PFSK-1 (cell line): ENCODE measurements at regions not wholly inside any gene's neighbourhood (a gene's known extent, or its start where the extent isn't known, plus 50 kb on each side); places are given as distances from the start of the nearest gene placed in this dataset.

Experiments used
- FOXP2 ChIP-seq: optimal IDR thresholded peaks from 2 replicates; pipeline ENCODE3; 2011; ENCODE audit warnings: borderline replicate concordance, control low read depth, inconsistent platforms; ENCODE audit not compliant: insufficient read depth; ENCODE audit errors: extremely low read length, extremely low read depth
- POLR2AphosphoS5 ChIP-seq: IDR thresholded peaks from 2 replicates; pipeline ENCODE4 v1.6.1; 2012; ENCODE audit warnings: low read depth, mild to moderate bottlenecking, control low read depth, low read length, moderate library complexity
- SIN3A ChIP-seq: IDR thresholded peaks from 2 replicates; pipeline ENCODE4 v1.6.1; 2012; ENCODE audit warnings: mild to moderate bottlenecking, low read length, moderate library complexity, borderline replicate concordance; ENCODE audit not compliant: insufficient read depth
- TAF1 ChIP-seq: IDR thresholded peaks from 2 replicates; pipeline ENCODE4 v1.6.1; 2012; ENCODE audit warnings: low read length, control low read depth, borderline replicate concordance; ENCODE audit not compliant: insufficient read depth
- TF ChIP-seq, protein P1 (sequence below), 2 experiments: IDR thresholded peaks; 2 replicates each; pipeline versions ENCODE4 v1.6.1 to v1.8.0; 2011 to 2012; ENCODE audit warnings: low read depth in 2 of 2, low read length in 2 of 2, control low read depth in 1 of 2, inconsistent platforms in 1 of 2, mild to moderate bottlenecking in 1 of 2, moderate library complexity in 1 of 2; ENCODE audit not compliant: insufficient read depth in 1 of 2

DNA sequence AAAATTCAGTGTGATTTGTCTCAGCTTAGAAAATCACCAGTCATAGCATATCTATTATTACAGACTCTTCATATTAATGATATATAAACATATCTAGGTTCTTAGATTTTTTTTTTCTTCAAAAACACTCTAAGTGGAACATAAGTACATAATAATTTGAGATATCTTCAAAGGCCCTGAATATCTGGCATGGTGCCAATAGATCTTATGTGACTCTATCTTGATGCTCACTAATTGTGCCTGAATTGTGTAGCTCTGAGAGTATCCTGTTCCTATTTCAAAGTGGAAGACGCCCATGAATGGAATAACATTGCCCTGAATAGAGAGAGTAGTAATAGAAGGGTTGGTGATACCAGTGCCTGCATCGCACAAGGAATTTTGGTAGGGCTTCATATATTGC is 1312.7 kb upstream of the USP15 start:
- TF ChIP-seq POLR2AphosphoS5 (no peak), TAF1 (no peak), FOXP2 (no peak), SIN3A (no peak)
- TF ChIP-seq, protein P1, sequence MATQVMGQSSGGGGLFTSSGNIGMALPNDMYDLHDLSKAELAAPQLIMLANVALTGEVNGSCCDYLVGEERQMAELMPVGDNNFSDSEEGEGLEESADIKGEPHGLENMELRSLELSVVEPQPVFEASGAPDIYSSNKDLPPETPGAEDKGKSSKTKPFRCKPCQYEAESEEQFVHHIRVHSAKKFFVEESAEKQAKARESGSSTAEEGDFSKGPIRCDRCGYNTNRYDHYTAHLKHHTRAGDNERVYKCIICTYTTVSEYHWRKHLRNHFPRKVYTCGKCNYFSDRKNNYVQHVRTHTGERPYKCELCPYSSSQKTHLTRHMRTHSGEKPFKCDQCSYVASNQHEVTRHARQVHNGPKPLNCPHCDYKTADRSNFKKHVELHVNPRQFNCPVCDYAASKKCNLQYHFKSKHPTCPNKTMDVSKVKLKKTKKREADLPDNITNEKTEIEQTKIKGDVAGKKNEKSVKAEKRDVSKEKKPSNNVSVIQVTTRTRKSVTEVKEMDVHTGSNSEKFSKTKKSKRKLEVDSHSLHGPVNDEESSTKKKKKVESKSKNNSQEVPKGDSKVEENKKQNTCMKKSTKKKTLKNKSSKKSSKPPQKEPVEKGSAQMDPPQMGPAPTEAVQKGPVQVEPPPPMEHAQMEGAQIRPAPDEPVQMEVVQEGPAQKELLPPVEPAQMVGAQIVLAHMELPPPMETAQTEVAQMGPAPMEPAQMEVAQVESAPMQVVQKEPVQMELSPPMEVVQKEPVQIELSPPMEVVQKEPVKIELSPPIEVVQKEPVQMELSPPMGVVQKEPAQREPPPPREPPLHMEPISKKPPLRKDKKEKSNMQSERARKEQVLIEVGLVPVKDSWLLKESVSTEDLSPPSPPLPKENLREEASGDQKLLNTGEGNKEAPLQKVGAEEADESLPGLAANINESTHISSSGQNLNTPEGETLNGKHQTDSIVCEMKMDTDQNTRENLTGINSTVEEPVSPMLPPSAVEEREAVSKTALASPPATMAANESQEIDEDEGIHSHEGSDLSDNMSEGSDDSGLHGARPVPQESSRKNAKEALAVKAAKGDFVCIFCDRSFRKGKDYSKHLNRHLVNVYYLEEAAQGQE (IDR thresholded peaks at IDR 0.05; ENCODE audit: insufficient read depth in 1 of 2, low read depth in 2 of 2, low read length in 2 of 2), result no peak

DNA sequence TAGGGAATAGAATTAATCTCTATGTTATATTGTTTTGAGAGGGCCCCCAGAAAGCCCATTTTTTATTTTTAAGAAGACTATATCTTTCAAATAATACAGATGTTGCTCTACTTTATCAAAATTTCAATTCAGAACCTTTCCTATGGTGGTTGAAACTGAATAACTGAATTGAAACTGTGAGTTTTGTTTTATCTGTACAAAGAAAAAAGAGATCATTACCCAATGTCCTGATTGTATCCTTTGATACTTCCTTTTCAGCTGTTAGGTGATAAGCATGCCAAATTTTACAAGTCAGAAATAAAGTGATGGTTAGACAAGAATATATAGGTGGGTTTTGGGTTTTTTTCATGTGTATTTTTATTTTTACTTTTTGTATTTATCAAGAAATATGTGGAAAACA is 1293.1 kb upstream of the USP15 start:
- TF ChIP-seq FOXP2 (no peak), POLR2AphosphoS5 (no peak)
- TF ChIP-seq, protein P1 (IDR thresholded peaks at IDR 0.05; ENCODE audit: insufficient read depth in 1 of 2, low read depth in 2 of 2, low read length in 2 of 2), result no peak

DNA sequence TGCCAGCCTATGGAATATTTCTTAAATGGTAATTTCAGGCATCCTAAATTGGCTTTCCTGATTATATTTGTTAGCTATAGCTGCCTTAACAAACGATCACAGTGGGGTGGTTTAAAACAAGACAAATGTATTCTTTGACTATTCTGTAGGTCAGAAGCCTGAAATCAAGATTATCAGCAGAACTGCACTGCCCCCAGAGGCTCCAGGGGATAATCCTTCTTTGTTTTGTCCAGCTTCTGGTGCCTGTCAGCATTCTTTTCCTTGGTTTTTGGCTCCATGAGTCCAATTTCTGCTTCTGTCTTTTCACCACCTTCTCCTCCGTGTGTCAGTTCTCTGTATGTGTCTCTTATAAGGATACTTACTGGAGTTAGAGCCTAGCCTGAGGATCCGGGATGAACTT is 1282.2 kb upstream of the USP15 start:
- TF ChIP-seq TAF1, result no peak

DNA sequence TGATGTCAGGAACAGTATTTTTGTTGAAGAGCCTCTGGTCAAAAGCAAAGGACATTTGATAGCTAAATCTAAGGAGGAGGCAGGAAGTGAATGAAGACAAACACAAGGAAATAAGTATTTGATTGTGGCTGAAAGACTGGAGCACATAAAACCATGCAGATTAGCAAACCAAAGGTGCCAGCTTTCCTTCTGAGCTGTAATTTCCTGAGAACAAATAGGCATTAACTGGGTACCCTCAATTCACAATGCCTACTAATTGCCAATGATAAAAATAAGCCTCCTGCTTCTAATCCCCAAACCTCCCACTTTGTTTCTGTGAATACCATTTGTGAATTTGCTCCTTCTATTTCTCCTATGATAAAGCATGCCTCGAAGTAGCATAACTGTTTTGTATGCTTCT is 1279.6 kb upstream of the USP15 start:
- TF ChIP-seq POLR2AphosphoS5 (no peak), TAF1 (no peak), SIN3A (no peak), FOXP2 (no peak)
- TF ChIP-seq, protein P1 (IDR thresholded peaks at IDR 0.05; ENCODE audit: insufficient read depth in 1 of 2, low read depth in 2 of 2, low read length in 2 of 2), result no peak

DNA sequence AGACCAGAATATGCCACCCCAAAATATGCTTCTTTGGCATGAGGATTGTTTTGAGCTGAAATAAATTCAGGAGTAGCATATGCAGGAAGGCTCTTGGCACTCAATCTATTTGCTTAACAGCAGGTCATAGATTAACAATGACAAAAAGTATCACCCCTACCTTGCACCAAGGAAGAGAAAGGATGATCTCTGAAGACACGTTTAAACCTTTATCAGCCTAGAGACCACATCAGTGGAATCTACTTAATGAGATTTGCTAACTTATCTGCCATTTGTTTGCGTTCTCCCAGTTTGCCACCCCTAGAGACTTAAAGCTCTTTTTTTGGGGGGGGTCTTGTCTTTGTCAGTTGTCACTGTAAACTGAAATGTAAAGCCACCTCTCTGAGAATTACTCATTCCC is 1278.7 kb upstream of the USP15 start:
- TF ChIP-seq FOXP2 (no peak), POLR2AphosphoS5 (no peak), SIN3A (no peak), TAF1 (no peak)
- TF ChIP-seq, protein P1 (IDR thresholded peaks at IDR 0.05; ENCODE audit: insufficient read depth in 1 of 2, low read depth in 2 of 2, low read length in 2 of 2), result no peak
